ENCODE measurements at regions not wholly inside any gene's neighbourhood (a gene's known extent, or its start where the extent isn't known, plus 50 kb on each side); places are given as distances from the start of the nearest gene placed in this dataset.
"Not testable (repeated sequence)": the region's sequence is repeated elsewhere in the genome, so short reads cannot be mapped to it uniquely, and the experiment has no call there.

- Histone ChIP-seq H3K9me3 (no peaks in the 10 kb centered on the region), H3K27me3 (replicated peaks; ENCODE audit: insufficient read depth) (no peaks in the 10 kb centered on the region), H3K4me3 (no peak overlapping the region), H3K36me3 (no peaks in the 10 kb centered on the region), H3K4me1 (ENCODE audit: control insufficient read depth in 1 of 2, low read depth in 2 of 2) (peaks cover 0 to 3% of the 10 kb centered on the region in 2 donors), H3K27ac (no peak overlapping the region)
- ATAC-seq (ENCODE audit: insufficient number of reproducible peaks, low FRiP score, low read depth) (no peak), DNase-seq (ENCODE audit: low spot score) (no peak)
- TF ChIP-seq CTCF (IDR thresholded peaks at IDR 0.05): no peak
Observed at GRCh38 chr6:17218749-17219093, 62.4 kb upstream of the RBM24 start.

- ATAC-seq (ENCODE audit: insufficient number of reproducible peaks, low FRiP score, low read depth) (no peak), DNase-seq (ENCODE audit: low spot score) (no peak)
- Histone ChIP-seq H3K27me3 (replicated peaks; ENCODE audit: insufficient read depth) (no peaks in the 10 kb centered on the region), H3K4me3 (no peak overlapping the region), H3K4me1 (ENCODE audit: control insufficient read depth in 1 of 2, low read depth in 2 of 2) (no peaks in the 10 kb centered on the region), H3K36me3 (no peaks in the 10 kb centered on the region), H3K27ac (no peak overlapping the region), H3K9me3 (no peaks in the 10 kb centered on the region)
- TF ChIP-seq CTCF (IDR thresholded peaks at IDR 0.05): no peak
Observed at GRCh38 chr6:17219098-17219497, 62.1 kb upstream of the RBM24 start.

GRCh38 chr6:17220040-17220910, 60.9 kb upstream of the RBM24 start:
- ATAC-seq (ENCODE audit: insufficient number of reproducible peaks, low FRiP score, low read depth) (no peak), DNase-seq (ENCODE audit: low spot score) (no peak)
- no peak for TF ChIP-seq CTCF (IDR thresholded peaks at IDR 0.05)
- H3K9me3 ChIP-seq: no peaks in the 10 kb centered on the region
- no peak overlapping the region for H3K27ac ChIP-seq
- H3K4me3 ChIP-seq: no peak overlapping the region
- H3K27me3 ChIP-seq (replicated peaks; ENCODE audit: insufficient read depth): no peaks in the 10 kb centered on the region
- H3K36me3 ChIP-seq: no peaks in the 10 kb centered on the region
- no peaks in the 10 kb centered on the region for H3K4me1 ChIP-seq (ENCODE audit: control insufficient read depth in 1 of 2, low read depth in 2 of 2)

- Histone ChIP-seq H3K4me3 (no peak overlapping the region), H3K27ac (no peak overlapping the region), H3K4me1 (ENCODE audit: control insufficient read depth in 1 of 2, low read depth in 2 of 2) (no peaks in the 10 kb centered on the region), H3K27me3 (replicated peaks; ENCODE audit: insufficient read depth) (no peaks in the 10 kb centered on the region), H3K36me3 (no peaks in the 10 kb centered on the region), H3K9me3 (no peaks in the 10 kb centered on the region)
- DNase-seq (ENCODE audit: low spot score) (no peak), ATAC-seq (ENCODE audit: insufficient number of reproducible peaks, low FRiP score, low read depth) (no peak)
- no peak for TF ChIP-seq CTCF (IDR thresholded peaks at IDR 0.05)
Observed at GRCh38 chr6:17224056-17224455, 57.1 kb upstream of the RBM24 start.

GRCh38 chr6:17224501-17224900, 56.7 kb upstream of the RBM24 start:
- not testable (repeated sequence) for H3K9me3 ChIP-seq; H3K36me3 ChIP-seq; H3K27ac ChIP-seq; ATAC-seq (ENCODE audit: insufficient number of reproducible peaks, low FRiP score, low read depth); H3K27me3 ChIP-seq (replicated peaks; ENCODE audit: insufficient read depth); H3K4me3 ChIP-seq; DNase-seq (ENCODE audit: low spot score); H3K4me1 ChIP-seq (ENCODE audit: control insufficient read depth in 1 of 2, low read depth in 2 of 2)

Data from thoracic aorta (tissue), 2 donors.